ENCODE measurements at regions not wholly inside any gene's neighbourhood (a gene's known extent, or its start where the extent isn't known, plus 50 kb on each side); places are given as distances from the start of the nearest gene placed in this dataset.

DNA sequence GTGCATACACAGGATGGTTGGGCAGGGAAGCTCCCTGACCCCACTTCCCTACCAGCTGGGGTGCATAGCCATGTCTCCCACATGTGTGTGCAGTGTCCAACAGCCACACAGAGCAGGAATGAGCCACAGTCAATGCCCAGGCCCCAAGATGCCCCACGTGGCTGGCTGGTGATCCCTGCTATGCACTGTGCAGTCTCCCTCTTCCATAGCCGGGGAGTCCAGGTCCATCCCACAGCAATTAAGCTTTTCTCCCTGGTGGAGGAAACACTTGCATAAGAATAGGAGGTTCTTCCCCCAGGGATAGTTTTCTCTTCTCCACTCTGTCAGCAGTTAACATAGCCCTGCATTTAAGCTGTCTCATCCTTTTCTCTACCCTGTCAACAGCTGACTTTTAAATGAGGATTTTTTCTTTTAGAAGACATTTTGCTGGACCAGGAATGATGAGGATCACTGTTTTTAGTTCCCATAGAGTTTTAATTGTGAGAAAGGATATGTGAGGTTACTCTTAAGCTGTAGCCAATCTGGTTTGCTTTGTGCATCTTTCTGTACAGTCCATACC is 396.5 kb upstream of the VWC2 start:
- TF ChIP-seq, protein P1, sequence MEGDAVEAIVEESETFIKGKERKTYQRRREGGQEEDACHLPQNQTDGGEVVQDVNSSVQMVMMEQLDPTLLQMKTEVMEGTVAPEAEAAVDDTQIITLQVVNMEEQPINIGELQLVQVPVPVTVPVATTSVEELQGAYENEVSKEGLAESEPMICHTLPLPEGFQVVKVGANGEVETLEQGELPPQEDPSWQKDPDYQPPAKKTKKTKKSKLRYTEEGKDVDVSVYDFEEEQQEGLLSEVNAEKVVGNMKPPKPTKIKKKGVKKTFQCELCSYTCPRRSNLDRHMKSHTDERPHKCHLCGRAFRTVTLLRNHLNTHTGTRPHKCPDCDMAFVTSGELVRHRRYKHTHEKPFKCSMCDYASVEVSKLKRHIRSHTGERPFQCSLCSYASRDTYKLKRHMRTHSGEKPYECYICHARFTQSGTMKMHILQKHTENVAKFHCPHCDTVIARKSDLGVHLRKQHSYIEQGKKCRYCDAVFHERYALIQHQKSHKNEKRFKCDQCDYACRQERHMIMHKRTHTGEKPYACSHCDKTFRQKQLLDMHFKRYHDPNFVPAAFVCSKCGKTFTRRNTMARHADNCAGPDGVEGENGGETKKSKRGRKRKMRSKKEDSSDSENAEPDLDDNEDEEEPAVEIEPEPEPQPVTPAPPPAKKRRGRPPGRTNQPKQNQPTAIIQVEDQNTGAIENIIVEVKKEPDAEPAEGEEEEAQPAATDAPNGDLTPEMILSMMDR (IDR thresholded peaks at IDR 0.05; ENCODE audit: low read length): no peak
- TF ChIP-seq EZH2 (IDR thresholded peaks at IDR 0.05; ENCODE audit: borderline replicate concordance, low read length): no peak

Measured in OCI-LY1 (cell line).